ENCODE measurements at regions not wholly inside any gene's neighbourhood (a gene's known extent, or its start where the extent isn't known, plus 50 kb on each side); places are given as distances from the start of the nearest gene placed in this dataset.
"Not testable (repeated sequence)": the region's sequence is repeated elsewhere in the genome, so short reads cannot be mapped to it uniquely, and the experiment has no call there.

- Mint-ChIP-seq H3K4me1 (no peaks in the 10 kb centered on the region), H3K36me3 (ENCODE audit: low read depth) (peaks cover 23% of the 10 kb centered on the region), H3K27ac (ENCODE audit: unreplicated experiment) (no peak overlapping the region), H3K27me3 (ENCODE audit: low read depth) (no peaks in the 10 kb centered on the region), H3K4me3 (no peak overlapping the region), H3K9me3 (peaks cover 32% of the 10 kb centered on the region)
- TF ChIP-seq CTCF (conservative IDR thresholded peaks at IDR 0.05) = no peak
- DNase-seq (ENCODE audit: low read depth, low spot score) = no peak
Measured at GRCh38 chr2:16348821-16349515, 316.7 kb downstream of the CYRIA start.

- Mint-ChIP-seq H3K27me3 (ENCODE audit: low read depth) (no peaks in the 10 kb centered on the region), H3K36me3 (ENCODE audit: low read depth) (peaks cover 15% of the 10 kb centered on the region), H3K4me1 (no peaks in the 10 kb centered on the region), H3K9me3 (peaks cover 25% of the 10 kb centered on the region), H3K4me3 (no peak overlapping the region), H3K27ac (ENCODE audit: unreplicated experiment) (no peak overlapping the region)
- TF ChIP-seq CTCF (conservative IDR thresholded peaks at IDR 0.05) = no peak
- DNase-seq (ENCODE audit: low read depth, low spot score) = no peak
Measured at GRCh38 chr2:16346671-16347070, 319.0 kb downstream of the CYRIA start.

- not testable (repeated sequence) for H3K27ac Mint-ChIP-seq (ENCODE audit: unreplicated experiment); H3K4me3 Mint-ChIP-seq; H3K4me1 Mint-ChIP-seq; H3K27me3 Mint-ChIP-seq (ENCODE audit: low read depth); H3K36me3 Mint-ChIP-seq (ENCODE audit: low read depth); DNase-seq (ENCODE audit: low read depth, low spot score)
- peaks cover 18% of the 10 kb centered on the region for H3K9me3 Mint-ChIP-seq
Measured at GRCh38 chr2:16345231-16345630, 320.4 kb downstream of the CYRIA start.

- no peak for TF ChIP-seq CTCF (conservative IDR thresholded peaks at IDR 0.05)
- Mint-ChIP-seq H3K36me3 (ENCODE audit: low read depth) (peaks cover 19% of the 10 kb centered on the region), H3K4me3 (no peak overlapping the region), H3K27me3 (ENCODE audit: low read depth) (no peaks in the 10 kb centered on the region), H3K27ac (ENCODE audit: unreplicated experiment) (no peak overlapping the region), H3K9me3 (peaks cover 21% of the 10 kb centered on the region), H3K4me1 (peaks cover 12% of the 10 kb centered on the region)
- DNase-seq (ENCODE audit: low read depth, low spot score) = no peak
Measured at GRCh38 chr2:16339206-16339605, 326.4 kb downstream of the CYRIA start.

GRCh38 chr2:16338026-16338425, 327.6 kb downstream of the CYRIA start:
- no peak for TF ChIP-seq CTCF (conservative IDR thresholded peaks at IDR 0.05)
- DNase-seq (ENCODE audit: low read depth, low spot score) = no peak
- no peak overlapping the region for H3K4me3 Mint-ChIP-seq
- H3K27ac Mint-ChIP-seq (ENCODE audit: unreplicated experiment) = no peak overlapping the region
- peaks cover 19% of the 10 kb centered on the region for H3K4me1 Mint-ChIP-seq
- peaks cover 18% of the 10 kb centered on the region for H3K9me3 Mint-ChIP-seq
- no peaks in the 10 kb centered on the region for H3K27me3 Mint-ChIP-seq (ENCODE audit: low read depth)
- peaks cover 19% of the 10 kb centered on the region for H3K36me3 Mint-ChIP-seq (ENCODE audit: low read depth)

- Mint-ChIP-seq H3K4me3 (no peak overlapping the region), H3K27me3 (ENCODE audit: low read depth) (no peaks in the 10 kb centered on the region), H3K36me3 (ENCODE audit: low read depth) (peaks cover 19% of the 10 kb centered on the region), H3K9me3 (peaks cover 18% of the 10 kb centered on the region), H3K27ac (ENCODE audit: unreplicated experiment) (peak overlapping the region; percentile 23), H3K4me1 (peaks cover 28% of the 10 kb centered on the region)
- no peak for DNase-seq (ENCODE audit: low read depth, low spot score)
- no peak for TF ChIP-seq CTCF (conservative IDR thresholded peaks at IDR 0.05)
Measured at GRCh38 chr2:16336916-16337315, 328.7 kb downstream of the CYRIA start.

All from neural crest cell (in vitro differentiated cells).